ENCODE measurements at regions not wholly inside any gene's neighbourhood (a gene's known extent, or its start where the extent isn't known, plus 50 kb on each side); places are given as distances from the start of the nearest gene placed in this dataset.
A peak's percentile ranks its signal among the peaks of the same experiment; 100 is the strongest.
"Not testable (repeated sequence)": the region's sequence is repeated elsewhere in the genome, so short reads cannot be mapped to it uniquely, and the experiment has no call there.

DNA sequence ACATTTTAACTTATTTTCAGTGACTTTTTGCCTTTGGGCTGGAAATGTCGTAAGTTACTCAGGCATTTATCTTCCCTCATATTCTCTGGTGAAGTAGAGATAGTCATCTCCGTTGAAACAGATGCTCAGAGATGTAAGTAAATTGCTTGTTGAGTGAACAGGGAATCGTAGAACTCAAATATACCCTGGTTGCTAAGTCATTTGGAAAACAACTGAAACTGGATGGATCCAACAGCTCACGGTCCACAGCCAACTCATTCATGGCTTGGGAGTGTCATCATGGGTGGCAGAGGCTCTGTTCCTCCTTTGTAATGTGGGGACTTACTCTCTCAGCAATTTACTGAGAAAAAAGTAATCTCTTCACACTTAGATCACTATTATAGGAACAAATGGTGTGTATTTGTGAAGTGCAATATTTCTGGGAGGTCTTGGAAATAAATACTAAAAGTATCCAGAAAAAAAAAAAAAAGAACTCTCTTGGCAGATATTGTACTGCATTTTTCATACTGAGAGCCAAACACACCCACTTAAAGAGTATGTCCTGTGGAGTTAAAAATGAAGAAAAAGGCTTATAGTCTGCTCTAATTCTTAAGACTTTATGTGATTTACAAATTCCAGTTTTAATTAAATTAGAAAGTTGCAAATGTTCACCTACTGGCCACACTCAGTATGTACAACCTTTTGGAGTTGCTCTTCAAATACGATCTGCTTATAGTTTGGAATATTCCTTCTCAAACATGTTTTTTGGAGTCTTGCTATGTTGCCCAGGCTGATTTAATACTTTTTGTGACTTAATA lies 107.4 kb downstream of the LEPR start:
- DNase-seq: no peak

DNA sequence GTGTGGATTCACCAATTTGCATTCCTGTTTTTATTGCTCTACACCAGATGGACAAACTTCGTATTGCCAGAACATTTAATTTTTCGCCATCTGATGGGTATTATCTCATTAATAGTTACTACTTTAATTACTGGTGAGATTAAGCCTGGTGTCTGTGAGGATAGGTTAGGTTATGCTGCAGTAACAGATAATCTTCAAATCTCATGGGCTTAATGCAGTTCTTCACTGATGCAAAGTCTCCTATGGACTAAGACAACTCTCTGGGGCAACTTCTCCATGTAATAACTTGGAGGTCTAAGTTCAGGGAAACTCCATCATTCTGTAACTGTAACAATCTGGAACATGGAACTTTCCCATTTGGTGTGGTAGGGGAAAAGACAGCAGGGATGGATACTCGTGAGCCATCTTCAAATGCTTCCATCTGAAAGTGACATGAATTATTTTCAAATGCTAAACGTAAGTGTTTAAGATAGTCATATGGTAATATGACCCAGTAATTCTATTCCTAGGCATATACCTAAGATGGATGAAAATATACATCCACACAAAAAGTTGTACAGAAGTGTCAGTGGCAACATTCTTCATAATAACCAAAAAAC lies 111.6 kb downstream of the LEPR start:
- DNase-seq: no peak

DNA sequence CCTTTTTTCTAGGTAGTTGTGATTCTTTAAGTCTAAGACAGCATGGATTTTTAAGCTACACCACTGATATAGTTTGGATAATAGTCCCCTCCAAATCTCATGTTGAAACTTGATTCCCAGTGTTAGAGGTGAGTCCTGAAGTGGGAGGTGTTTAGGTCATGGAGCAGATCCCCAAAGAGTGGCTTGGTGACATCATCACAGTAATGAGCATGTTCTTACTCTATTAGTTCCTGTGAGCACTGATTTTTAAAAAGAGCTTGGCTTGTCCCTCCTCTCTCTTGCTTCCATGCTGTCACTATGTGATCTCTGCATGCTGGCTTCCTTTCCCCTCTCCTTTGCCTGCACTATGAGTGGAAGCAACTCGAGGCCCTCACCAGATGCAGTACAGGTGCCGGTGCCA lies 115.5 kb downstream of the LEPR start:
- no peak for DNase-seq

DNA sequence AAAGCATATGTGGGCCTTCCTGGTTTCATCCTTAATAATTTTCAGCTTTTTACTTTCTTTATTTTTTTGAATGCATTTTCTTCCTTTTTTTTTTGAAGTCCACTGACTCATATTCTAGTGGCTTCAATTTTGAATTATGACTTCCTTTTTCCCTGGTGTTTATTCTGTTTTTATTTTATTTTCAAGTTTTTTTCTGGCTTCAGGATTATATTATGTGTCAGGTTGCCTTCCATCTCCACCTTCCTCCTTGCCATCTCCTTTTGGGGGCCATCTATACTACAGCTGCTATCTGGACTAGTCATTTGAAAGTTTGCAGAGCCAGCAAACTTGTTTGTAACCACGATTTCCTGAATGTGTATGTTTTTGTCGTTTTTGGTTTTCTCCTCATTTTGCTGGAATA lies 117.6 kb downstream of the LEPR start:
- no peak for DNase-seq

DNA sequence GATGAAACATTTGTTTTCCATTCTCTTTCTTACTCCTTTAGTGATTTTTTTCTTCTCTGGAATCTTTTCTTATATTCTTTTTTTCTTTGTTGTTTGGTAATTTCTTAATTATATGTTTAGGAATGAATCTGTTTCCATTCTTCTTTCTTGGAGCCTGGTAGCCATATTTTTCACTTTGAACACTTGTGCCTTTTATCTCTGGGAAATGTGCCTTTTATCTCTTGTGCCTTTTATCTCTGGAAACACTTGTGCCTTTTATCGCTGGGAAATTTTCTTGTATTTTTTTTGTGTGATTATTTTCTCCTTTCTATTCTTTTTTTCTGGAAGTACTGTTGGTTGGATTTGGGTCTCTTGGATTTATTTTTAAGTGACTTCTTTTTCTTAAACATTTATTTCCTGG lies 118.2 kb downstream of the LEPR start:
- no peak for DNase-seq

DNA sequence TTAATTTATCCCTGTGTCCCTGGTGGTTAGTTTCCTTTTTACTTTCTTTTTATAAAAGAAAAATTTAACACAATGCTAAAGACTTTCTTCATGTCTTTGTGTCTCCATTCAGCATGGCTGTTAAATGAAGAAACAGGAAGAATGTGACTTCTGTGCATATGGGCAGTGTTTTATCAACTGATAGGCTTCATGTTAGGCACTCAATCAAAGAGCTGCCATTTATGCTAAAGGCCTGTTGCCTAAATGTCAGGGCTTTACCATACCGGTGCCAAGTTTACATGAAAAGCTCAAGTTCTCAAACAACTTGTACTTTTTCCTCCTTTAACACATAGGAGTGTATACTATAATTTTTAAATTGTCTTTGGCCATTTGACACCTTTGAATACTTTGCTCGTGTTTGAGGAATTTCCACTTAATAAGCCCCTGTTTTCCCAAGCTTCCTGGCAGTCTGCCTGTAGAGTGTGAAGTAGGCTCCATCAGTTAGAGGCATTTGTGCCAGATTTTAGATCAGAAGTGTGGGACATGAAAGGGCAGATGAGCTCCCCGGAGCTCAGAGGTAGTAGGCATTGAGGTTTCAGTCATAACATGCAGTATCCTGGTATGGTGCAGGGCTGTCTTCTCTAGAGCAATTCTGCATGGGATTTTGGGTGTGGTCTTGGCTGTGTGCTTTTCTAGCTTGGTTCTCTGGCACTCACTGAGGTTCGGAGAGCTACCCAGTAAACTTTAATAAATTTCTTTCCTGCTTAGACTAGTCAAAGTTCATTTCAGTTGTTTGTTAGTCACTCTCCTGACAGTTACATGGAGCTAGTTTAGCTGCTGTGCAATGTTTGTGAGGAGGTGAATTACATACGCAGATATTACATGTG lies 119.0 kb downstream of the LEPR start:
- peak; percentile 13 for DNase-seq

DNA sequence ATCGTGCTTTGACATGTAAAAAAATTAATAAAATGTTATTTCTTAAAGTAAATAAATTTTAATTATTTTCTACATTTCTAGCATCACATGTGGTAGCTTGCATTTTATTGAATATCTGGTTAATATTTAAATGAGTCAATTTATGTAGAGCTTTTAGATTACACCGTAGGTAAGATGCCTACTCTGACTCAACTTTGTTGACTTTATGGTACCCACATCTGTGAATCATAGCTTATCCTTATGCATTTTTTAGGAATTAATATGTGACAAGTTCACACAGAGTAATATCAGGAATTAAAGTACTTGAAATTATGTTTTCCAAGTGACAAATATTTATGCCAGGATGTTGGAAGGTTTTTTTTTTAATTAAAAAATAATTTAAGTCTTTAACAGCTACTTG lies 120.7 kb downstream of the LEPR start:
- DNase-seq: no peak

DNA sequence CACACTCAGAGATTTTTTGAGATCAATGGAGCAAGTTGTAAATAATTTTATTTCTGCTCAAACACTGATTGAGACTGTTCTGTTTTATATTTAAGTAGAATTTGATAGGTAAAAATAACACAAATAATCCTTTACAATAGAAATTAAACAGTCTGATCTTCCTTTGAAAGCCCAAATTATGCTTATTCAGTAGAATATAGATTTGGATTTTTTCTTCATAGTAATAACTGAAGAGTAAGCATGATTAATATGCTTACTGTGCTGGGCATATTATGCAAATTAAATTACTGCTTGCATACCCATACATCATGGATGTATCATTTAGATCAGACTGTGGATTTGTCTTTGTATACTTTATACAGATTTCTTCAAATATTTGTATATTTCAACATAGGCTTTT lies 121.4 kb downstream of the LEPR start:
- no peak for DNase-seq

DNA sequence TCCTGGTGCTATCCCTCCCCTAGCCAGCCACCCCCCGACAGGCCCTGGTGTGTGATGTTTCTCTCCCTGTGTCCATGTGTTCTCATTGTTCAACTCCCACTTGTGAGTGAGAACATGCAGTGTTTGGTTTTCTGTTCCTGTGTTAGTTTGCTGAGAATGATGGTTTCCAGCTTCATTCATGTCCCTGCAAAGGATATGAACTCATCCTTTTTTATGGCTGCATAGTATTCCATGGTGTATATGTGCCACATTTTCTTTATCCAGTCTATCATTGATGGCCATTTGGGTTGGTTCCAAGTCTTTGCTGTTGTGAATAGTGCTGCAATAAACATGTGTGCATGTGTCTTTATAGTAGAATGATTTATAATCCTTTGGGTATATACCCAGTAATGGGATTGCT lies 122.1 kb downstream of the LEPR start:
- not testable (repeated sequence) for DNase-seq

DNA sequence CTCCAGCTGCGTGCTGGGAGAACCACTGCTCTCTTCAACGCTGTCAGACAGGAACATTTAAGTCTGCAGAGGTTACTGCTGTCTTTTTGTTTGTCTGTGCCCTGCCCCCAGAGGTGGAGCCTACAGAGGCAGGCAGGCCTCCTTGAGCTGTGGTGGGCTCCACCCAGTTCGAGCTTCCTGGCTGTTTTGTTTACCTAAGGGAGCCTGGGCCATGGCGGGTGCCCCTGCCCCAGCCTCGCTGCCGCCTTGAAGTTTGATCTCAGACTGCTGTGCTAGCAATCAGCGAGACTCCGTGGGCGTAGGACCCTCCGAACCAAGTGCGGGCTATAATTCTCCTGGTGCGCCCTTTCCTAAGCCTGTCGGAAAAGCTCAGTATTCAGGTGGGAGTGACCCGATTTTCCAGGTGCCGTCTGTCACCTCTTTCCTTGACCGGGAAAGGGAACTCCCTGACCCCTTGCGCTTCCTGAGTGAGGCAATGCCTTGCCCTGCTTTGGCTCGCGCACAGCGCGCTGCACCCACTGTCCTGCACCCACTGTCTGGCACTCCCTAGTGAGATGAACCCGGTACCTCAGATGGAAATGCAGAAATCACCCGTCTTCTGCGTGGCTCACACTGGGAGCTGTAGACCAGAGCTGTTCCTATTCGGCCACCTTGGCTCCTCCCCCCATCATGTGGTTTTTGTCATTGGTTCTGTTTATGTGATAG lies 130.0 kb downstream of the LEPR start:
- DNase-seq: not testable (repeated sequence)

DNA sequence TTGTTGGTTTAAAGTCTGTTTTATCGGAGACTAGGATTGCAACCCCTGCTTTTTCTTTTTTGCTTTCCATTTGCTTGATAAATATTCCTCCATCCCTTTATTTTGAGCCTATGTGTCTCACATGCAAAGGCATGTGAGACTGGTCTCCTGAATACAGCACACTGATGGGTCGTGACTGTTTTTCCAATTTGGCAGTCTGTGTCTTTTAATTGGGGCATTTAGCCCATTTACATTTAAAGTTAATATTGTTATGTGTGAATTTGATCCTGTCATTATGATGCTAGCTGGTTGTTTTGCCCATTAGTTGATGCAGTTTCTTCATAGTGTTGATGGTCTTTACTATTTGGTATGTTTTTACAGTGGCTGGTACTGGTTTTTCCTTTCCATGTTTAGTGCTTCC lies 132.0 kb downstream of the LEPR start:
- DNase-seq: not testable (repeated sequence)

DNA sequence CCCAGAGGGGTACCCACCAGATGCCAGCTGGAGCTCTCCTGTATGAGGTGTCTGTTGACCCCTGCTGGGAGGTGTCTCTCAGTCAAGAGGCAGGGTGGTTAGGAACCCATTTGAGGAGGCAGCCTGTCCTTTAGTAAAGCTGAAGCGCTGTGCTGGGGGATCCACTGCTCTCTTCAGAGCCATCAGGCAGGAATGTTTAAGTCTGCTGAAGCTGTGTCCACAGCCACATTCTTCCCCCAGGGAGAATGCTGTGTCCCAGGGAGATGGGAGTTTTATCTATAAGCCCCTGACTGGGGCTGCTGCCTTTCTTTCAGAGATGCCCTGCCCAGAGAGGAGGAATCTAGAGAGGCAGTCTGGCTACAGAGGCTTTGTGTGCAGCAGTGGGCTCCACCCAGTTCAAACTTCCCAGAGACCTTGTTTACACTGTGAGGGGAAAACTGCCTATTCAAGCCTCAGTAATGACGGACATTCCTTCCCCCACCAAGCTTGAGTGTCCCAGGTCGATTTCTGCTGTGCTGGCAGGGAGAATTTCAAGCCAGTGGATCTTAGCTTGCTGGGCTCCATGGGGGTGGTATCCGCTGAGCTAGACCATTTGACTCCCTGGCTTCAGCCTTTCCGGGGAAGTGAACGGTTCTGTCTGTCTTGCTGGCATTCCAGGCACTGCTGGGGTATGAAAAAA lies 133.8 kb downstream of the LEPR start:
- DNase-seq: not testable (repeated sequence)

DNA sequence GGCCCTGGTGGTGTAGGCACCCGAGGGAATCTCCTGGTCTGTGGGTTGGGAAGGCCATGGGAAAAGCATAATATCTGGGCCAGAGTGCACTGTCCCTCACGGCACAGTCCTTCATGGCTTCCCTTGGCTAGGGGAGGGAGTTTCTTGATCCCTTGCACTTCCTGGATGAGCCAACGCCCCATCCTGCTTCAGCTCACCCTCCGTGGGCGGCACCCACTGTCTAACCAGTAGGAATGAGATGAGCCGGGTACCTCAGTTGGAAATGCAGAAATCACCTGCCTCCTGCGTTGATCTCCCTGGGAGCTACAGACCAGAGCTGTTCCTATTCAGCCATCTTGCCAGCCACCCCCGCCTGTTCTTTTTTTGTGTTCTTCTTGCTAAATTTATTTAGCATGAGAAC lies 134.4 kb downstream of the LEPR start:
- DNase-seq: no peak

DNA sequence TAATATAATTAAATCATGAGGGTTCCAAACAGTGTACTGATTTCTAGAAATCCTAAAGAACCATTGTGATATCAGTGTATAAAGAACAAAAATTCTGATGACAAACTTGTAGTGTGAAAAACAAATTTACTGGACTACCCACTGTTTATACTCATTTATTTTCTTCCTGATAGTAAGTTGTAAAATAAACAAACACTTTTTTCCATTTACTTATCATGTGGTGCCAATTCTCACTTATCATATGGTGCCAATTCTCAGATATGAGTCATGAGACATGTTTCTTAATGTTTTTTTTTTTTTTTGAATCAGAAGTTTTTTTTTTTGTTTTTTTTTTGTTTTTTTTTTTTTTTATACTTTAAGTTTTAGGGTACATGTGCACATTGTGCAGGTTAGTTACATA lies 137.7 kb downstream of the LEPR start:
- DNase-seq: no peak

DNA sequence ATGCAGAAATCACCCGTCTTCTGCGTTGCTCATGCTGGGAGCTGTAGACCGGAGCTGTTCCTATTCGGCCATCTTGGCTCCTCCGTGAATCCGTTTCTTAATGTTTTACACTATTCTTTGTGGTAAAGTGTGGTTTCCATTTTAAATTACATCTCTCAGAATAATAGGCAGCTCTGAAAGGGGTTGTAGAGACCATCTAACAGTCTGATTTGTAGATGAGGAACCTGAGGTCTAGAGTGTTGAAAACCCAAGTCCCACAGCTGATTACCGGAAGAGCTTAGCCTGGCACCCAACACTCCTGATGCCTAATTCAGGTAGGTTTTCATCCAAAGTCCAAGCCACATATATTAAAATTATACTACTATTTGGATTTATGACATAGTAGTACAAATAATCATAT lies 144.0 kb downstream of the LEPR start:
- DNase-seq: no peak

DNA sequence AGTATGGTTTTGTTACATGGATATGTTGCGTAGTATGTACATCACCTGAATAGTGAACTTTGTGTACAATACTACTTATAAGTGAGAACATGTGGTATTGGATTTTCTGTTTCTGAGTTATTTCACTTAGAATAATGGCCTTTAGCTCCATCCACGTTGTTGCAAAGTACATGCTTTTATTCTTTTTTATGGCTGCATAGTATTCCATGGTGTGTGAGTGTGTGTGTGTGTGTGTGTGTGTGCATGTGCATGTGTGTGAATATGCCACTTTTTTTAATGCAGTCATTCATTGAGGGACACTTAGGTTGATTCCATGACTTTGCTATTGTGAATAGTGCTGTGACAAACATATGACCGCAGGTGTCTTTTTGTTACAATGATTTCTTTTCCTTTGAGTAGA lies 147.8 kb downstream of the LEPR start:
- DNase-seq: no peak

DNA sequence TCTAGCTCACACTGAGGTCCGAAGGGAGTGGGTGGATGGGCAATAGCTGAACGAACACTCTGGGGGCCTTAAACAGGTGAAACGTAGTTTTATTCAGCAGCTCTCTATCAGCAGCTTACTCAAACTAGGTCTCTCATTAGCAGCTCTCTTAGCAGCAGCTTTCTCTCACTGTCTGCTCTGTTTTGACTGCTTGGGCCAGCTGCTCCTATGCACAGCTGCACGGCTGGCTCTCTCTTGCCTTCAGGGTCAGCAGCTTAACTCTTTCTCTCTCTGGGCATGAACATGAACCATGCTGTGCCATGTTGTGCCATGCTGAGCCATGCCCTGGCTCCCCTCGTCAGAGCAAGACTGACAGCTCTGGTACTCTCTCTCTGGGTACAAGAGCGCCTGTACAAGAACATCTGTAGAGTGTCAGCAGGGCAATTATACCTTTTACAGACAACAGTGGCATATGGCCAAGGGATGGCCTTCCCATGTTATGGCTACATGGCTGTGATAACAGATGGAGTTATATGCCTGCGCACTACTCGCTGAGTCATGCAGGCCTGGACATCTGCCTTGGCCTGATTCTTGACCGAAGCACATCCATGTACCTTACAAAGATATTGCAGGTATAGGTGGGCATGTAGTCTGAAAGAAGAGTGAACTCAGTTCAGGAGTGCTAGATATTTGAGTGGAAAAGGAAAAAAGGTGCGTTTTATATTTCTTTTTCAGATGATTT lies 152.4 kb downstream of the LEPR start:
- no peak for DNase-seq

DNA sequence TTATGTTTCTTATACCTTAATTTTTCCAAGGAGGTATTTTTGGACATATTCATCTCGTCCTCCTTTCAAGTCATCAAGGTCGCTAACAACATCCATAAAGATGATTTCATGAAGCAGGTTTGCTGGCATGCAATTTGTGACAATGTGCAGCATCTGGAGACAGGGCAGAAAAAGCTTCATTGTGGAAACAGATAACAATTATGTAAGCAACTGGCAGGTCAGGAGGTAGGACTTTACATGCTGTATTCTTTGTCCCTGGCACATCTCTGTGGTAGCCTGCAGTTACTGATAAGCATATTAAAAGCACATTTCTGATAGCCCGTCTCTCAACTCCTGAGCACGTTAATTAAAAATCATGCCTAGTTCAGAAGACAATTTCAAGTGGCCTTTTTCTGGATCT lies 156.8 kb downstream of the LEPR start:
- no peak for DNase-seq

DNA sequence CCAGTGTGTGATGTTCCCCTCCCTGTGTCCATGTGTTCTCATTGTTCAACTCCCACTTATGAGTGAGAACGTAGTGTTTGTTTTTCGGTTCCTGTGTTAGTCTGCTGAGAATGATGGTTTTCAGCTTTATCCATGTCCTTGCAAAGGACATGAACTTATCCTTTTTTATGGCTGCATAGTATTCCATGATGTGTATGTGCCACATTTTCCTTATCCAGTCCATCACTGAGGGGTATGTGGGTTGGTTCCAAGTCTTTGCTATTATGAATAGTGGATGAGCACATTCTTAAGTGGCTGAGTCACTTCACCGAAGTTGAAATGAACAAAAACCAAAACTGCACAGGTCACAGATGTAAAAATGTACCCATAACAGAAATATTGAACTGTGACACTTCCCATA lies 157.5 kb downstream of the LEPR start:
- peak; percentile 3 for DNase-seq

DNA sequence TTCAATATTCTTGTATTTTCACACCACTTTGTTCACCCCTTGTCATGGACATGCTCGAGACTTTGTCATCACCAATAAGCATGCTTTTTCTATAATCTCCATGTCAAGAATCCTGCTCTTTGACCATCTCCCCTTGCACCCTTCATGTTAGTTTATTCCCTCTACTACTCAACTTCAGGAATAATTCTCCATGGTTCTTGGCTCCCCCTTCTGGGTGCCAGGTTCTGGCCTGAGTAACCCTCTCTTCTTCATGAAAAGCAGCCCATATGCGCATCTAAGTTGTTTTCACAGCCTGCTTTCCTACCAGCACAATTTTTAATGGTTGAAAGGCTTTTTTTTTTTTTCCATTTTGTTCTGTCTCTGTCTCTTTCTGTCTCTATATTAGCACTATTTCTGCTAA lies 160.7 kb downstream of the LEPR start:
- no peak for DNase-seq

DNA sequence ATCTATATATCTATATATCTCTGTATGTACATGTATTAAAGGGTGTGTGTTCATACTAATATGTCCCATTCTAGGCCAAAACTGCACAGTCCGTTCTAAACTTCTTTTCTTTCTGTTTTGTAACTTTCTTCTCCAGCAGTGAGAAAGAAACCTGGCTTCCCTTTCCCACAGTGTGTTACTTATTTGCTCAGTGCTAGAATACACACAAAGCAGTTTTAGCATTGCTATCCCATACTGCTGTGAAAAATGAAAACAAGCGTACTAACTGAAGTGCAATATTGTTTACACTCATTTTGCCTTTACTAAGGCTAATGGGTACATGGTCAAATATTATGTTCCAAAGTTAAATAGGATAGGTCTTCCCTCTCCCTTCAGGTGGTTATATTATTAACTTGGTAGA lies 163.9 kb downstream of the LEPR start:
- no peak for DNase-seq

DNA sequence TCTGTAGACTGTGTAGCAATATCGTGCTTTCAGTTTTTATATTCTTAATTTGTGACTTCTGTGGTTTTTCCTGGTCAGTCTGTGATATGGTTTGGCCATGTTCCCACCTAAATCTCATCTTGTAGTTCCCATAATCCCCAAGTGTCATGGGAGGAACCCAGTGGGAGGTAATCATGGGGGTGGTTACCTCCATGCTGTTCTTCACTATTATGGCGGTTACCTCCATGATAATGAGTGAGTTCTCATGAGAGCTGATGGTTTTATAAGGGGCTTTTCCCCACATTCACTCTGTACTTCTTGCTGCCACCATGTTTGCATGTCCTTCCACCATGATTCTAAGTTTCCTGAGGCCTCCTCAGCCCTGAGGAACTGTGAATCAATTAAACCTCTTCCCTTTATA lies 169.8 kb downstream of the LEPR start:
- DNase-seq: no peak

All from fibroblast of skin of abdomen (primary cell).